ENCODE measurements at regions not wholly inside any gene's neighbourhood (a gene's known extent, or its start where the extent isn't known, plus 50 kb on each side); places are given as distances from the start of the nearest gene placed in this dataset.

GRCh38 chr2:219836647-219837177 is 209.3 kb downstream of the SLC4A3 start:
- no peak for TF ChIP-seq POLR2A (IDR thresholded peaks at IDR 0.05; ENCODE audit: low read depth, low read length)
- no peak for TF ChIP-seq POLR2AphosphoS5 (IDR thresholded peaks at IDR 0.05; ENCODE audit: low read depth, low read length)
